SK-N-SH (cell line): ENCODE measurements at regions not wholly inside any gene's neighbourhood (a gene's known extent, or its start where the extent isn't known, plus 50 kb on each side); places are given as distances from the start of the nearest gene placed in this dataset.

ENCODE experiments used
- CTCF ChIA-PET: fragments of 300-600, 350-600 bp; formaldehyde crosslinking; extraction: SDS; loops from one replicate; lab custom pipeline; 2021; lab: Yijun Ruan, JAX
- POLR2A ChIA-PET: fragments of 350-600 bp; sonication (Branson Sonifier 250); formaldehyde crosslinking; extraction: SDS; loops from one replicate; lab custom pipeline; 2020; ENCODE audit warnings: antibody characterized with exemption, inconsistent platforms; lab: Yijun Ruan, JAX
- DNase-seq: peaks from one replicate; pipeline ENCODE4 v3.0.0; 2012
- H2AFZ ChIP-seq: fragments of 200-600 bp; sonication (generic); 2 replicates; pipeline ENCODE4 v1.8.1; 2016; ENCODE audit warnings: antibody characterized with exemption, mild to moderate bottlenecking, low read depth
- H3F3A ChIP-seq: fragments of 200-600 bp; sonication (generic); replicated peaks from 2 replicates; pipeline ENCODE3; 2016; ENCODE audit warnings: antibody characterized with exemption, mild to moderate bottlenecking; ENCODE audit not compliant: insufficient read depth
- H3K27ac ChIP-seq, 2 experiments: fragments of 200-500 bp in 1 of 2; fragments of 200-600 bp in 1 of 2; sonication (Bioruptor generic) in 1 of 2; sonication (generic), shearing (Covaris generic) in 1 of 2; 2 replicates each; pipeline versions ENCODE4 v1.5.1 to v1.6.1; 2014 to 2016; ENCODE audit warnings: low read depth in 2 of 2, inconsistent platforms in 1 of 2, low read length in 1 of 2, mild to moderate bottlenecking in 1 of 2, mixed read lengths in 1 of 2
- H3K27me3 ChIP-seq: fragments of 200-600 bp; sonication (generic), shearing (Covaris generic); 2 replicates; pipeline ENCODE4 v1.6.1; 2016; ENCODE audit warnings: mixed run types; ENCODE audit not compliant: insufficient read depth
- H3K36me3 ChIP-seq, 2 experiments: fragments of 200-500 bp in 1 of 2; fragments of 200-600 bp in 1 of 2; sonication (Bioruptor generic) in 1 of 2; sonication (generic) in 1 of 2; replicated peaks in 1 of 2; 2 replicates each; pipeline versions ENCODE3 to v1.5.1; 2014 to 2016; ENCODE audit warnings: low read length in 1 of 2, mild to moderate bottlenecking in 1 of 2; ENCODE audit not compliant: insufficient read depth in 2 of 2, control insufficient read depth in 1 of 2
- H3K4me1 ChIP-seq, 2 experiments: fragments of 200-500 bp in 1 of 2; fragments of 200-600 bp in 1 of 2; sonication (Bioruptor generic) in 1 of 2; sonication (generic), shearing (Covaris generic) in 1 of 2; 2 replicates each; pipeline versions ENCODE4 v1.5.1 to v1.6.1; 2014 to 2016; ENCODE audit warnings: low read depth in 1 of 2, low read length in 1 of 2, mixed run types in 1 of 2; ENCODE audit not compliant: insufficient read depth in 2 of 2, control insufficient read depth in 1 of 2
- H3K4me2 ChIP-seq: fragments of 200-600 bp; sonication (generic), shearing (Covaris generic); 2 replicates; pipeline ENCODE4 v1.6.1; 2017; ENCODE audit warnings: mixed run types
- H3K4me3 ChIP-seq, 2 experiments: fragments of 200-500 bp in 1 of 2; fragments of 200-600 bp in 1 of 2; sonication (Bioruptor generic) in 1 of 2; sonication (generic), shearing (Covaris generic) in 1 of 2; 2 replicates each; pipeline versions ENCODE4 v1.5.1 to v1.8.1; 2014 to 2016; ENCODE audit warnings: low read depth in 2 of 2, inconsistent platforms in 1 of 2, low read length in 1 of 2, mild to moderate bottlenecking in 1 of 2, mixed read lengths in 1 of 2, moderate library complexity in 1 of 2
- H3K79me2 ChIP-seq: fragments of 200-600 bp; sonication (generic); 2 replicates; pipeline ENCODE4 v1.8.1; 2017; ENCODE audit warnings: mild to moderate bottlenecking; ENCODE audit not compliant: insufficient read depth
- H3K9ac ChIP-seq: fragments of 200-600 bp; sonication (generic); 2 replicates; pipeline ENCODE4 v1.6.1; 2017; ENCODE audit warnings: mixed run types
- H3K9me2 ChIP-seq: fragments of 200-600 bp; sonication (generic); 2 replicates; pipeline ENCODE4 v1.6.1; 2017; ENCODE audit warnings: mixed run types
- H3K9me3 ChIP-seq: fragments of 200-600 bp; sonication (generic); 2 replicates; pipeline ENCODE4 v1.6.1; 2017; ENCODE audit warnings: mixed run types, mild to moderate bottlenecking, moderate library complexity
- H4K20me1 ChIP-seq: fragments of 200-600 bp; sonication (generic); 2 replicates; pipeline ENCODE4 v1.6.1; 2017; ENCODE audit warnings: mild to moderate bottlenecking, mixed run types; ENCODE audit not compliant: insufficient read depth
- ELF1 ChIP-seq: IDR thresholded peaks from 2 replicates; pipeline ENCODE4 v1.4.0; 2012
- EP300 ChIP-seq, 2 experiments: IDR thresholded peaks; 2 replicates each; pipeline versions ENCODE4 v1.4.0 to v1.6.1; 2012; ENCODE audit warnings: borderline replicate concordance in 1 of 2, low read depth in 1 of 2, low read length in 1 of 2
- FOXM1 ChIP-seq: IDR thresholded peaks from 2 replicates; pipeline ENCODE4 v1.4.0; 2012; ENCODE audit warnings: low read depth, mild to moderate bottlenecking
- GATA2 ChIP-seq: sonication (generic); formaldehyde crosslinking; IDR thresholded peaks from 2 replicates; pipeline ENCODE4 v1.5.0; 2020; ENCODE audit warnings: mild to moderate bottlenecking, missing genetic modification reagents
- MAX ChIP-seq: IDR thresholded peaks from 2 replicates; pipeline ENCODE4 v1.4.0; 2012; ENCODE audit warnings: low read depth
- PBX3 ChIP-seq: IDR thresholded peaks from 2 replicates; pipeline ENCODE4; 2012
- POLR2AphosphoS5 ChIP-seq: IDR thresholded peaks from 2 replicates; pipeline ENCODE4 v1.6.1; 2012; ENCODE audit warnings: low read depth, low read length
- RAD21 ChIP-seq: IDR thresholded peaks from 2 replicates; pipeline ENCODE4 v1.6.1; 2012; ENCODE audit warnings: mild to moderate bottlenecking, low read length
- RCOR1 ChIP-seq: fragments of 150-350 bp; IDR thresholded peaks from 2 replicates; pipeline ENCODE4 v1.6.1; 2017; ENCODE audit warnings: antibody characterized with exemption, low read length
- REST ChIP-seq: IDR thresholded peaks from 2 replicates; pipeline ENCODE4 v1.6.1; 2012; ENCODE audit warnings: mild to moderate bottlenecking, low read depth, low read length, moderate library complexity
- RFX5 ChIP-seq: IDR thresholded peaks from 2 replicates; pipeline ENCODE4 v1.6.1; 2012; ENCODE audit warnings: mild to moderate bottlenecking, improper control_type of control experiment, low read length
- RXRA ChIP-seq: IDR thresholded peaks from 2 replicates; pipeline ENCODE4 v1.4.0; 2012; ENCODE audit warnings: low read depth, mild to moderate bottlenecking, borderline replicate concordance
- SIN3A ChIP-seq: IDR thresholded peaks from 2 replicates; pipeline ENCODE4 v1.6.1; 2012; ENCODE audit warnings: low read depth, mild to moderate bottlenecking, low read length, moderate library complexity, borderline replicate concordance
- SMC3 ChIP-seq: IDR thresholded peaks from 2 replicates; pipeline ENCODE4 v1.6.1; 2012; ENCODE audit warnings: low read depth, low read length, improper control_type of control experiment
- TCF12 ChIP-seq: IDR thresholded peaks from 2 replicates; pipeline ENCODE4 v1.4.0; 2012
- TEAD4 ChIP-seq: IDR thresholded peaks from 2 replicates; pipeline ENCODE4 v1.4.0; 2012; ENCODE audit warnings: mild to moderate bottlenecking, borderline replicate concordance; ENCODE audit not compliant: insufficient read depth
- USF1 ChIP-seq: IDR thresholded peaks from 2 replicates; pipeline ENCODE4 v1.4.0; 2012; ENCODE audit warnings: low read depth, borderline replicate concordance
- YY1 ChIP-seq: IDR thresholded peaks from 2 replicates; pipeline ENCODE4 v1.4.0; 2012; ENCODE audit warnings: low read depth, mild to moderate bottlenecking
- ZBTB33 ChIP-seq: IDR thresholded peaks from 2 replicates; pipeline ENCODE4 v1.4.0; 2012; ENCODE audit warnings: low read depth, borderline replicate concordance
- WGBS: methylation state at CpG from one replicate; pipeline ENCODE4 v1.1.6; 2017; ENCODE audit warnings: low lambda C conversion rate; 5-methylcytosine and 5-hydroxymethylcytosine counted together

GRCh38 chr10:131758062-131758938 is 142.5 kb upstream of the PPP2R2D start:
- Histone ChIP-seq H2AFZ (no peak overlapping the region), H3K4me1 (no peaks in the 10 kb centered on the region), H3K27me3 (no peaks in the 10 kb centered on the region), H3K4me3 (no peak overlapping the region), H3K9me3 (no peaks in the 10 kb centered on the region), H3K4me2 (no peak overlapping the region), H4K20me1 (no peaks in the 10 kb centered on the region), H3K27ac (no peak overlapping the region), H3K9me2 (no peaks in the 10 kb centered on the region), H3F3A (no peaks in the 10 kb centered on the region), H3K9ac (no peak overlapping the region), H3K36me3 (no peaks in the 10 kb centered on the region), H3K79me2 (no peaks in the 10 kb centered on the region)
- POLR2A ChIA-PET: no interaction called here
- no peak for DNase-seq
- CTCF ChIA-PET: no interaction called here
- WGBS: 57% methylated on average over 18 of the region's 18 CpGs
- TF ChIP-seq SIN3A: no peak
- TF ChIP-seq POLR2AphosphoS5: no peak
- TF ChIP-seq SMC3: no peak
- no peak for TF ChIP-seq RFX5
- TF ChIP-seq FOXM1: no peak
- no peak for TF ChIP-seq RXRA
- TF ChIP-seq ZBTB33: no peak
- TF ChIP-seq USF1: no peak
- TF ChIP-seq TEAD4: no peak
- TF ChIP-seq TCF12: no peak
- no peak for TF ChIP-seq RCOR1
- no peak for TF ChIP-seq ELF1

- Histone ChIP-seq H3K9ac (no peak overlapping the region), H4K20me1 (no peaks in the 10 kb centered on the region), H3K36me3 (no peaks in the 10 kb centered on the region), H3K9me2 (no peaks in the 10 kb centered on the region), H3F3A (no peaks in the 10 kb centered on the region), H3K27me3 (no peaks in the 10 kb centered on the region), H3K4me1 (no peaks in the 10 kb centered on the region), H3K9me3 (no peaks in the 10 kb centered on the region), H3K4me2 (no peak overlapping the region), H3K27ac (no peak overlapping the region), H3K79me2 (no peaks in the 10 kb centered on the region), H3K4me3 (no peak overlapping the region), H2AFZ (no peak overlapping the region)
- ChIA-PET POLR2A (no interaction called here), CTCF (no interaction called here)
- no peak for TF ChIP-seq USF1
- TF ChIP-seq YY1: no peak
- no peak for TF ChIP-seq ELF1
- no peak for TF ChIP-seq RAD21
- no peak for TF ChIP-seq MAX
- no peak for TF ChIP-seq RFX5
- TF ChIP-seq SMC3: no peak
- no peak for TF ChIP-seq GATA2 (CRISPR knock-in tag)
- no peak for TF ChIP-seq RCOR1
- TF ChIP-seq POLR2AphosphoS5: no peak
- no peak for TF ChIP-seq REST
- no peak for TF ChIP-seq EP300 (IDR thresholded peaks at IDR 0.05; ENCODE audit: borderline replicate concordance in 1 of 2, low read depth in 1 of 2, low read length in 1 of 2)
- no peak for TF ChIP-seq FOXM1
- no peak for TF ChIP-seq PBX3
- DNase-seq: no peak
- WGBS: 62% methylated on average over 9 of the region's 9 CpGs
Measured at GRCh38 chr10:131758939-131759301, 141.9 kb upstream of the PPP2R2D start.
